Vagina (tissue), 2 donors: ENCODE measurements at regions not wholly inside any gene's neighbourhood (a gene's known extent, or its start where the extent isn't known, plus 50 kb on each side); places are given as distances from the start of the nearest gene placed in this dataset.

ENCODE experiments used
- DNase-seq, 2 donors: peaks; one replicate each; pipeline ENCODE4 v3.0.0-alpha.2; 2017; ENCODE audit errors: extremely low spot score in 2 of 2
- H3K27ac ChIP-seq: fragments of 200-600 bp; sonication (generic); one replicate; pipeline ENCODE4 v1.5.1; 2019
- H3K27me3 ChIP-seq: fragments of 200-600 bp; sonication (generic); one replicate; pipeline ENCODE4 v1.5.1; 2019
- H3K36me3 ChIP-seq, 2 donors: fragments of 200-600 bp; sonication (generic); one replicate each; pipeline ENCODE4 v1.5.1; 2017 to 2019
- H3K4me1 ChIP-seq: fragments of 200-600 bp; sonication (generic); one replicate; pipeline ENCODE4 v1.5.1; 2019
- H3K4me3 ChIP-seq, 2 donors: fragments of 200-600 bp; sonication (generic); 1 replicate in 1 of 2; 2 replicates in 1 of 2; pipeline ENCODE4 v1.5.1; 2016 to 2019
- H3K9me3 ChIP-seq: fragments of 200-600 bp; sonication (generic); one replicate; pipeline ENCODE4 v1.5.1; 2019
- POLR2A ChIP-seq, 2 donors: fragments of 450-650 bp; IDR thresholded peaks; one replicate each; pipeline ENCODE4 v1.6.1; 2017; ENCODE audit warnings: antibody characterized with exemption in 2 of 2, mild to moderate bottlenecking in 2 of 2, moderate library complexity in 2 of 2
- POLR2AphosphoS5 ChIP-seq, 2 donors: sonication (generic); formaldehyde crosslinking; IDR thresholded peaks; one replicate each; pipeline ENCODE4 v1.9.0; 2017; ENCODE audit warnings: antibody characterized with exemption in 2 of 2, mild to moderate bottlenecking in 2 of 2, low read depth in 1 of 2; ENCODE audit not compliant: insufficient read depth in 1 of 2
- intact Hi-C: fragments of 100-400 bp; cut with DNase I; formaldehyde crosslinking; loops from one replicate; pipeline ENCODE4 v1.15.1; 2023
- TF ChIP-seq, protein P1 (sequence below), 3 experiments: fragments of 450-650 bp in 2 of 3; fragments of 200-600 bp in 1 of 3; sonication (generic) in 1 of 3; IDR thresholded peaks; one replicate each; pipeline ENCODE4 v1.5.1; 2017 to 2019; ENCODE audit warnings: antibody characterized with exemption in 3 of 3, mild to moderate bottlenecking in 2 of 3, moderate library complexity in 2 of 3

DNA sequence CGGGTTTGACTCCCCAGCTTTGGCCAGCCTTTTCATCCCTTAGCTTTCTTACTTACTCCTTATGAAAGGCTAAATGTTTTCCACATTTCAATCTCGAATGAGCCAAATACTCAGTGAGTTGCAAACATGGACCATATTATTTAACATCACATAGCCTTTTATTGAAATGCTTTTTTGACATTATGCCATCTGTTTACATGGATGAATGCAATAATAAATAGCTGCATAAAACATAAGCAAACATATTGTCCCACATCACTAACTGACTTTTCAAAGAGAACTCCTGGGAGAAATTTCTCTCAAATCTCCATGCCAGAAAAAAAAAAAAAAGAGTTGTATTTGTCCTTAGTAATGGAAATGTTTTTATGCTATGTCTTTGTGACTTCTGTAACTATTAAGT is 134.9 kb downstream of the LSMEM1 start:
- no peak for TF ChIP-seq POLR2A (IDR thresholded peaks at IDR 0.05)
- Histone ChIP-seq H3K9me3 (no peaks in the 10 kb centered on the region), H3K4me1 (no peaks in the 10 kb centered on the region), H3K4me3 (no peak overlapping the region), H3K27me3 (no peaks in the 10 kb centered on the region), H3K36me3 (no peaks in the 10 kb centered on the region), H3K27ac (no peak overlapping the region)
- DNase-seq, result no peak
- intact Hi-C loops, result no loop called here

DNA sequence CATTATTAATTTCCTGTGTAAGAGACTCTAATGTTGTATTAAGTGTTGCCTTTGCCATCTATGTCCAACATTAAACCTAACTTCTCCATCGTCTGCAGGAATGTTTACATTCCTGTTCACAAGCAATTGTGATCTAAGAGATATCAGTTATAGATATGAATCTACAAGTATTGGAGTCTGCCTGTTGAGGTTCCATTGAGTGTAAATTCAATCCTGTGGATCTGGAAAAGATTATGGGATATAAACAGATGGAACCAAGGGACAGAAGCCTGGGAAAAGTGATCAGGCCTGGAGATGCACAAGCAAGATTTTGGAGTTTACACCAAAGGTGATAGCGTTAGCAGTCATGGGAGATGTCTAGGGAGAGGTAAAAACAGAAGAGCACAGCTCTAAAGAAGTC is 135.5 kb downstream of the LSMEM1 start:
- no peaks in the 10 kb centered on the region for H3K27me3 ChIP-seq
- intact Hi-C loops, result no loop called here
- no peak for DNase-seq
- H3K36me3 ChIP-seq, result no peaks in the 10 kb centered on the region
- no peaks in the 10 kb centered on the region for H3K4me1 ChIP-seq
- H3K4me3 ChIP-seq, result no peak overlapping the region
- H3K27ac ChIP-seq, result no peak overlapping the region
- no peaks in the 10 kb centered on the region for H3K9me3 ChIP-seq
- TF ChIP-seq, protein P1, sequence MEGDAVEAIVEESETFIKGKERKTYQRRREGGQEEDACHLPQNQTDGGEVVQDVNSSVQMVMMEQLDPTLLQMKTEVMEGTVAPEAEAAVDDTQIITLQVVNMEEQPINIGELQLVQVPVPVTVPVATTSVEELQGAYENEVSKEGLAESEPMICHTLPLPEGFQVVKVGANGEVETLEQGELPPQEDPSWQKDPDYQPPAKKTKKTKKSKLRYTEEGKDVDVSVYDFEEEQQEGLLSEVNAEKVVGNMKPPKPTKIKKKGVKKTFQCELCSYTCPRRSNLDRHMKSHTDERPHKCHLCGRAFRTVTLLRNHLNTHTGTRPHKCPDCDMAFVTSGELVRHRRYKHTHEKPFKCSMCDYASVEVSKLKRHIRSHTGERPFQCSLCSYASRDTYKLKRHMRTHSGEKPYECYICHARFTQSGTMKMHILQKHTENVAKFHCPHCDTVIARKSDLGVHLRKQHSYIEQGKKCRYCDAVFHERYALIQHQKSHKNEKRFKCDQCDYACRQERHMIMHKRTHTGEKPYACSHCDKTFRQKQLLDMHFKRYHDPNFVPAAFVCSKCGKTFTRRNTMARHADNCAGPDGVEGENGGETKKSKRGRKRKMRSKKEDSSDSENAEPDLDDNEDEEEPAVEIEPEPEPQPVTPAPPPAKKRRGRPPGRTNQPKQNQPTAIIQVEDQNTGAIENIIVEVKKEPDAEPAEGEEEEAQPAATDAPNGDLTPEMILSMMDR (IDR thresholded peaks at IDR 0.05), result no peak
- TF ChIP-seq POLR2AphosphoS5 (IDR thresholded peaks at IDR 0.05; ENCODE audit: insufficient read depth in 1 of 2, low read depth in 1 of 2) (no peak), POLR2A (IDR thresholded peaks at IDR 0.05) (no peak)

DNA sequence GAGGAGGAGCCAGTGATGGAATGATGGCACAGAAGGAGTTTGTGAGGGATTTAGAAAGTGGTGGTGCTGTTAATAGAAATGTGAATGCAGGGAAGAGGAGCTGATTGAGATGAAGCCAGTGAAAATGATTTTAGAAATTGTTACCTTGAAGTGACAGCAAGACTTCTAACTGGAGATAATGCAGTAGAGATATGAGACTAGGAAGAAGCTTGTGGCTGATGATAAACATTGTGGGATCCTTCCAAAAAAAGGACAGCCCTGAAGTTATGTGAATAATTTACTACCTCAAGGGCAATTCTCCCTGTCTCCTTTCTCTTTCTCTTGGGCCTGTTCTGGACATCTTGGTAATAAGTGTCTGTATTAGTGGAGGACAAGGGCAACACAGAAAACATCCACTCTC is 138.6 kb downstream of the LSMEM1 start:
- no peak overlapping the region for H3K27ac ChIP-seq
- H3K27me3 ChIP-seq, result no peaks in the 10 kb centered on the region
- H3K36me3 ChIP-seq, result no peaks in the 10 kb centered on the region
- H3K4me3 ChIP-seq, result no peak overlapping the region
- DNase-seq, result no peak
- H3K9me3 ChIP-seq, result no peaks in the 10 kb centered on the region
- no peaks in the 10 kb centered on the region for H3K4me1 ChIP-seq
- TF ChIP-seq POLR2AphosphoS5 (IDR thresholded peaks at IDR 0.05; ENCODE audit: insufficient read depth in 1 of 2, low read depth in 1 of 2) (no peak), POLR2A (IDR thresholded peaks at IDR 0.05) (no peak)
- TF ChIP-seq, protein P1 (IDR thresholded peaks at IDR 0.05), result no peak
- intact Hi-C loops, result no loop called here

GRCh38 chr7:112622159-112622715 is 141.4 kb downstream of the LSMEM1 start:
- TF ChIP-seq POLR2AphosphoS5 (IDR thresholded peaks at IDR 0.05; ENCODE audit: insufficient read depth in 1 of 2, low read depth in 1 of 2) (no peak), POLR2A (IDR thresholded peaks at IDR 0.05) (no peak)
- TF ChIP-seq, protein P1 (IDR thresholded peaks at IDR 0.05), result no peak
- intact Hi-C loops, result no loop called here

DNA sequence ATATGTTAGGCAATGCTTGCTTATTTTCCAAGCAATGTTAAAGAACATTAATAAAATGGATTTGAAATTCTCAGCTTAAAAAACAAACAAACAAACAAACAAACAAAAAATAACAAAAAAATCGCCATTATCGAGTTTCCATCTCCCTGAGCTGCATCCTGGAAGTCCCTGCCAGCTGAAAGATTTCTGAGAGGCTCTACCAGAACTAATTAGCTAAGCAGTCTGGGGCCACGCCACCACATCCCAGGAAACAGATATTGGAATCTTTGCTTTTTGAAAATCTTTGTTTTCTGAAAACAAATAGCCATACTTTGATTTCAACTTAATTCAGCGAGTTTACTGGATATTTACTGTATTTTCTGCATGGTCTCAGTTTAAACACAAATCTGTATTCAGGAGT is 143.6 kb downstream of the LSMEM1 start:
- no peak overlapping the region for H3K4me3 ChIP-seq
- intact Hi-C loops, result no loop called here
- H3K36me3 ChIP-seq, result no peaks in the 10 kb centered on the region
- TF ChIP-seq POLR2A (IDR thresholded peaks at IDR 0.05) (no peak), POLR2AphosphoS5 (IDR thresholded peaks at IDR 0.05; ENCODE audit: insufficient read depth in 1 of 2, low read depth in 1 of 2) (no peak)
- TF ChIP-seq, protein P1 (IDR thresholded peaks at IDR 0.05), result no peak
- no peak overlapping the region for H3K27ac ChIP-seq
- DNase-seq, result no peak
- no peaks in the 10 kb centered on the region for H3K4me1 ChIP-seq
- H3K27me3 ChIP-seq, result no peaks in the 10 kb centered on the region
- H3K9me3 ChIP-seq, result no peaks in the 10 kb centered on the region

More at GRCh38 chr7:112622159-112622715, 141.4 kb downstream of the LSMEM1 start:
- DNase-seq, result no peak
- Histone ChIP-seq H3K4me3 (no peak overlapping the region), H3K27ac (no peak overlapping the region), H3K27me3 (no peaks in the 10 kb centered on the region), H3K36me3 (no peaks in the 10 kb centered on the region), H3K4me1 (no peaks in the 10 kb centered on the region), H3K9me3 (no peaks in the 10 kb centered on the region)
